ENCODE measurements at regions not wholly inside any gene's neighbourhood (a gene's known extent, or its start where the extent isn't known, plus 50 kb on each side); places are given as distances from the start of the nearest gene placed in this dataset.

DNA sequence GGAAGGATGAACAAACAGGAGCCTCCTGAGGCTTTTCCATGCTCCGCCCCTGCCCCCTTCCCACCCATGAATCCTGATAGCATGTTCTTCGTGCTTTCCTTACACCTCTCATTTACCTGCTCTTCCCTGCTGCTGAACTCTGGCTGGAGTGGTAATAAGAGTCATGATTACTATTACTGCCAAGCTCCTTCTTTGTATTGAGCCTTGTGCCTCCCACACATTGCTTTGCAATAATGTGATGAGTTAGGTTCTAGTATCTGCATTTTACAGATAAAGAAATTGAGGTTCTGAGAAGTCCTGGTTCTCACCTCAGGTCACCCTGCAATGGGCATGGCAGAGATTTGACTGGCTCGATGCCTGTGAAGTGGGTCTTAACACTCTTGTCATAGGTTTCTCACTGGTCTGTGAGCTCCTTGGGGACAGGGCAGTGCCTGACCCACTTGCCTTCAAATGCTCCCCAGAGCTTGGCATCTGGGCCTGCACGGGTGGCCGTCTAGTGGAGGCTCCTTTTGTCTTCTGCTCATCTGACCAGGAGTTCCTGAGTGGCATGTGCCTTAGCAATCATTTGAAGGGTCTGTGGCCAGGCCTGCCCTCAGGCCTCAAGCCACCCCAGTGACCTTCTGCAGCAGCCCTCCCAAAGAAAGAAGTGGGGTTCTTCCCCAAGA, 309.2 kb upstream of the ZMIZ1 start:
- Histone ChIP-seq H3K36me3 (ENCODE audit: control insufficient read depth, insufficient read depth, low read length) (no peaks in the 10 kb centered on the region), H3K9me3 (ENCODE audit: control insufficient read depth, low read depth, low read length) (no peaks in the 10 kb centered on the region), H3K27ac (ENCODE audit: low read length) (no peak overlapping the region), H3K4me1 (ENCODE audit: control insufficient read depth, insufficient read depth, low read length) (no peaks in the 10 kb centered on the region), H3K4me3 (ENCODE audit: low read length) (no peak overlapping the region), H3K27me3 (ENCODE audit: control insufficient read depth, insufficient read depth, low read length) (peaks cover 2% of the 10 kb centered on the region)
- no peak for DNase-seq
- WGBS (ENCODE audit: insufficient coverage, low lambda C conversion rate): no CpG with 5 or more reads among the region's 5 CpGs

DNA sequence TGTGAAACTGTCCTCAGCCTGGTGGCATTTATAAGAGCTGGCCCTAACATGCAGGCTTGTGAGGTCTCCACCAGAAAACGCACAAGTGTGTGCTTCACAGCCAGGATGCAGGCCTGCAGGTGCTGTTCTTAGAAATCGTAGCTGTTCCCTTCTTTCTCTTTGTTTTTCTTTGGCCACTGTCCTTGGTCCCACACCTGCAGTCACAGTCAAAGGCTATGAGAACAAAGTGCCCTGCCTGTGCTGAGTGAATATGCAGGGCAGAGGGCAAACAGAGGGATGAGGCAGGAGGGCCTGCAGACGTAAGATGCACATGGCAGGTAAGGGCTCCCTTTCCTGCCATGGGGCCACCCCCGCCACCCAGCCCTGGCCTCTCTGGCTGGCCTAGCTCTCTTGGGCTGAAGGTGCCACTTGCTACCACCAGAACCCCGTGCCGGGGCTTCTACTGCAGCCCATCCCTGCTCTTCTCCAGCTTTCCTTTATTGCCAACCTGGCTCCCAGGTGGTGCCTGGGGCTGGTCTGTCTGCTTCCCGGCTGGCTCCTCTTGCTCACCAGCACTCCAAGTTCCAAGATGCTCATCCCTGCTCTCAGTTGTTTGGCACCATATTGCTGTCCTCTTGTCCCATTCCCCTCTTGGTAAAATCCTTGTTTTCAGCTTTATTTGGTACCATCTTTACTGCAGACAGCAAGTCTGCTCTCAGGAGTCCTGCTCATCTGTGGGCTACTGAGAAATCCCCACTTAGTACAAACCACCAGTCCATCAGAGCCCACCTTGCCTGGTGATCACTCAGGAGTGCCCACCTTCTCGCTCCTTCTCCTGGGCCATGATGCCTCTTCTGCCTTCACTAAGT, 308.1 kb upstream of the ZMIZ1 start:
- no peaks in the 10 kb centered on the region for H3K36me3 ChIP-seq (ENCODE audit: control insufficient read depth, insufficient read depth, low read length)
- no peaks in the 10 kb centered on the region for H3K27me3 ChIP-seq (ENCODE audit: control insufficient read depth, insufficient read depth, low read length)
- WGBS (ENCODE audit: insufficient coverage, low lambda C conversion rate): no CpG with 5 or more reads among the region's 8 CpGs
- H3K4me3 ChIP-seq (ENCODE audit: low read length): no peak overlapping the region
- H3K9me3 ChIP-seq (ENCODE audit: control insufficient read depth, low read depth, low read length): no peaks in the 10 kb centered on the region
- no peaks in the 10 kb centered on the region for H3K4me1 ChIP-seq (ENCODE audit: control insufficient read depth, insufficient read depth, low read length)
- H3K27ac ChIP-seq (ENCODE audit: low read length): no peak overlapping the region
- DNase-seq: no peak

DNA sequence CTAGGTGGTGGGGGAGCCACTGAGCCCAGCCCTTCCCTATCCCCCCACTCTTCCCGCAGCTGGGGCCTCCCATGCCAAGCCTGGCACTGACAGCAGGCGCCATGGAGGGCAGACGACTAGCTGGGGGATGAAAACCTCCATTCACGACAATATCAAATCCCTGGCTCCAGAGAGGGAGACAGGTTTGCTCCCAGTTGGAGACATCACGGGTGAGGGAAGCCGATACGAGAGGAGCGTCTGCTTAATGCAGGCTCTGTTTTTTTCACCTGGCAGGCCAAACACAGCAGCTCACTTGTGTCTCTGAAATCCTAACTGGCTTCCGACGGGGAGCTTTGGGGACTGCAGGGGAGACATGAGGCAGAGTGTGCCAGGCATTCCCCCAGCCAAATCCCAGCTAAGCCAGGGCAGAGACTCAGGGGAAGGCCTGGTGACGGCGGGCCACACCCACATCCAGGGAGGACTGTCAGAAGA, 307.4 kb upstream of the ZMIZ1 start:
- H3K9me3 ChIP-seq (ENCODE audit: control insufficient read depth, low read depth, low read length): no peaks in the 10 kb centered on the region
- H3K27me3 ChIP-seq (ENCODE audit: control insufficient read depth, insufficient read depth, low read length): no peaks in the 10 kb centered on the region
- no peak for DNase-seq
- no peaks in the 10 kb centered on the region for H3K36me3 ChIP-seq (ENCODE audit: control insufficient read depth, insufficient read depth, low read length)
- H3K27ac ChIP-seq (ENCODE audit: low read length): no peak overlapping the region
- H3K4me3 ChIP-seq (ENCODE audit: low read length): no peak overlapping the region
- WGBS (ENCODE audit: insufficient coverage, low lambda C conversion rate): no CpG with 5 or more reads among the region's 12 CpGs
- H3K4me1 ChIP-seq (ENCODE audit: control insufficient read depth, insufficient read depth, low read length): no peaks in the 10 kb centered on the region

DNA sequence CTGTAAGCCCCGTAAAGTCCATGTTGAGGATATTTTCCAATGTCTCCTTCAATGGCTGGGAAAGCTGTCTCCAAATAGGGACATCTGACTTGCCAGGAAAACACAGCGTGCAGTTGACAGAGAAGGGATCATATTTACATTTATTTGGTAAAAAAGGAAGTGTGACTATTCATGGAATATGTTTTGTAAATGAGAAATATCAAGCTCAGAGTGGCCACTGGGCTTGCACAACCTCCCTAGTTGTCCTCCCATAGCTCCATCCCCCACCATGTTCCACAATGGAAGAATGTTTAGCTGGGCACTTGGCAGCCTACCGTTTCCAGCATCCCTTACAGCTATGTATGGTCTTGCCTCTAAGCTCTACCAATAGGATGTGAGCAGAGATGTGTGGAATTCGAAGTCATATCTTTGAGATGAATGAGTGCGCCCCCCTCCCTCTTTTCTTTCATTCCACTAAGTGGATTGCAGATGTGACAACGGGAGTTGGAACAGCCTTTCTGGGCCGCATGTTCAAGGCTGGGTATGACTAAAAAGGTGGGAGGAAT, 306.6 kb upstream of the ZMIZ1 start:
- H3K4me1 ChIP-seq (ENCODE audit: control insufficient read depth, insufficient read depth, low read length): no peaks in the 10 kb centered on the region
- no peaks in the 10 kb centered on the region for H3K9me3 ChIP-seq (ENCODE audit: control insufficient read depth, low read depth, low read length)
- DNase-seq: no peak
- no peaks in the 10 kb centered on the region for H3K36me3 ChIP-seq (ENCODE audit: control insufficient read depth, insufficient read depth, low read length)
- no CpG with 5 or more reads among the region's 7 CpGs for WGBS (ENCODE audit: insufficient coverage, low lambda C conversion rate)
- H3K27me3 ChIP-seq (ENCODE audit: control insufficient read depth, insufficient read depth, low read length): no peaks in the 10 kb centered on the region
- H3K4me3 ChIP-seq (ENCODE audit: low read length): no peak overlapping the region
- H3K27ac ChIP-seq (ENCODE audit: low read length): no peak overlapping the region

DNA sequence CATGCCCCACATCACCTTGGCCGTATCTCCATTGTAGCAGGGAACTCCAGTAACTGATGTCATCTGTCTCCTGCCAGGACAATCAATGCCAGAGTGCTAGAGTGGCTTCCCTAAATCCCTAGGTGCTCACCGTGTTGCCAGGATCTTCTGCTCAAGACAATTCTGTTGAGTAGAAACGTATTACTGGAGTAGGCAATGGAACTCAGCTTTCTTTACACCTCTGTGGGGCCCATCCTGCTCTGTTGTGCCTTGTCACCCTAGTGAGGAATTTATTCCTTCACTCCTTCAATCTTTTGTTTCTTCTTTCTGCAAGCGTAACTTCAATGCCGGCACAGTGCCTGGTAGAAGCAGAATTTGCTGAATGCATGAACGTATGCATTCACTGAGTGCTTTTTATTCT, 305.5 kb upstream of the ZMIZ1 start:
- H3K36me3 ChIP-seq (ENCODE audit: control insufficient read depth, insufficient read depth, low read length): no peaks in the 10 kb centered on the region
- WGBS (ENCODE audit: insufficient coverage, low lambda C conversion rate): 83% methylated on average over 2 of the region's 6 CpGs
- H3K27ac ChIP-seq (ENCODE audit: low read length): no peak overlapping the region
- H3K27me3 ChIP-seq (ENCODE audit: control insufficient read depth, insufficient read depth, low read length): no peaks in the 10 kb centered on the region
- no peaks in the 10 kb centered on the region for H3K9me3 ChIP-seq (ENCODE audit: control insufficient read depth, low read depth, low read length)
- no peaks in the 10 kb centered on the region for H3K4me1 ChIP-seq (ENCODE audit: control insufficient read depth, insufficient read depth, low read length)
- no peak for DNase-seq
- H3K4me3 ChIP-seq (ENCODE audit: low read length): no peak overlapping the region

DNA sequence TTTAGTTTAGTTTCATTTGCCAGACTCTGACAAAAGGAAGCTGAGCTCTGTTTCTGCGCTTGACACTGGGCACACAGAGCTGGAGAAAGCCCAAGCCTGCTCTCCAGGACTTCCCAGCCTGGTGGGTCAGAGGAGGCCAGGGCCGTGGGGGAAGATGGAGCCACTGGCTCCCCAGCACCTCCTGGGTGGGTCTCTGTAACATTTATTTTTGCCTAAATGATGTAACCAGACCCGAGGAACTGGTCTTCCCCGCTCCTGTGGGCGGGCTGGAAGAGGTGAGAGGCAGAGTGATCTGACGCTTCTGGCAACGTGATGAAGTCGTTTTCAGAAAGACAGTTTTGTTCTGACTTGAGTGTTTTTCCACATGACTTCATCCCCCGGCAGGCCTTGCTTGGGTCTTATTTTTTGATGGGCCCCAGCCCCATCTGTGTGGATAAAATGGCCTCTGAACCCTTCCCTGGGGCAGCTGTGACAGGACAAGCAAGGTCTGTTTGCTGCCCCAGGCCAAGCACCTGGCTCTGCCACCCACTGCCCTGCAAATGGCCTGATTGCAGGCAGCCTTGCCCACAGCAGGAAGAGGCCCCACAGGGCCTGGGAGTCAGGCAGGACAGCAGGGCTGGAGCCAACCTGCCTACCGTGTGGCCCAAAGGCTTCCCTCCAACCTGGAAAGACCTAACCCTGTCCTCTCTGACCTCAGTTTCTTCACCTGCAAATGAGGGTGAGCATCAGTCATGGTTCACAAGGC, 304.9 kb upstream of the ZMIZ1 start:
- Histone ChIP-seq H3K36me3 (ENCODE audit: control insufficient read depth, insufficient read depth, low read length) (no peaks in the 10 kb centered on the region), H3K27ac (ENCODE audit: low read length) (no peak overlapping the region), H3K27me3 (ENCODE audit: control insufficient read depth, insufficient read depth, low read length) (no peaks in the 10 kb centered on the region), H3K4me3 (ENCODE audit: low read length) (no peak overlapping the region), H3K9me3 (ENCODE audit: control insufficient read depth, low read depth, low read length) (no peaks in the 10 kb centered on the region), H3K4me1 (ENCODE audit: control insufficient read depth, insufficient read depth, low read length) (no peaks in the 10 kb centered on the region)
- WGBS (ENCODE audit: insufficient coverage, low lambda C conversion rate): no CpG with 5 or more reads among the region's 10 CpGs
- DNase-seq: no peak

DNA sequence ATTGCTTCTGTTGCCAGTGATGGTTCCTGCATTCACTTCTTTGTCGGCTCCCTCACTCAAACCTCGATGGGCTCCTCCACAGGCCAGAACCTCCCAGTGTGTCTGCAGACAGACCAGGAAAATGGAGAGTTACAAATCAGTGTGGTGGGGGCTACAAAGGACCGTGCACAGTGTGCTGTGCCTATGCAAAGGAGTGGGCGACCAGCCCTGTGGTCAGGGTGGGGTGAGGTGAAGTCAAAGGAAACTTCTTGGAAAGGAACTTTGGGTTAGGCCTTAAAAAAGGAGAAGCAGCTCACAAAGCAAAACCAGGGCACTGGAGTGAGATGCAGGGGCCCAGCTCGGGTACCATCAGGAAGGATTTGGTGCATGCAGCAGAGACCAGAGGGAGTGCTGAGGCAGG, 304.3 kb upstream of the ZMIZ1 start:
- WGBS (ENCODE audit: insufficient coverage, low lambda C conversion rate): no CpG with 5 or more reads among the region's 5 CpGs
- Histone ChIP-seq H3K27me3 (ENCODE audit: control insufficient read depth, insufficient read depth, low read length) (no peaks in the 10 kb centered on the region), H3K27ac (ENCODE audit: low read length) (no peak overlapping the region), H3K9me3 (ENCODE audit: control insufficient read depth, low read depth, low read length) (no peaks in the 10 kb centered on the region), H3K4me1 (ENCODE audit: control insufficient read depth, insufficient read depth, low read length) (no peaks in the 10 kb centered on the region), H3K4me3 (ENCODE audit: low read length) (no peak overlapping the region), H3K36me3 (ENCODE audit: control insufficient read depth, insufficient read depth, low read length) (no peaks in the 10 kb centered on the region)
- no peak for DNase-seq

DNA sequence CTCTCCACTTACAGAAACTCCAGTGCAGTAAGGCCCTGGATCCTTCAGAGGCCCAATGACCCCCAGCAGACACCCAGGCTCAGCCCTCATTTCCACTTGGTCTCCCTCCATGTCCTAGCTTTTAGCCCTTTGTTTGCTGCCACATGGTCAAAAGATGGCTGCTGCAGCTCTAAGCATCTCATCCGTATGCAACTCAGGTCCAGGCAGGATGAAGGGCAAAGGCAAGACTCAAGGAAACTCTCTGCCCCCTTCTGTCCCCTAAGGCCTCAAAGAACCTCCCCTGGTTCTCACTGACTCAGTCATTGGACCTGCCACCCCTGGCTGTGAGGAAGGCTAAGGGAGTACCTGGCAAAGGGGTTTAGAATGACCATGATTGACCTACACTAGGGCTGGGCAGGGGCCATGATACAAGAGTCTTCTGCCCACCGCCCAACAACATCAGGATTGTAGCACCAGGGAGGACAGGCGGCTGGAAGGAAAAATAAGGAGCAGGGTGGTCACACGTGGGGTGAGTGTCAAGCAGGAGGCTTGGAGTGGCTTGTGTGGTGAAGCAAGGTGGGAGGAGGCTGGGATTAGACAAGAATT, 303.8 kb upstream of the ZMIZ1 start:
- no peak for DNase-seq
- no peak overlapping the region for H3K4me3 ChIP-seq (ENCODE audit: low read length)
- no peaks in the 10 kb centered on the region for H3K36me3 ChIP-seq (ENCODE audit: control insufficient read depth, insufficient read depth, low read length)
- H3K27me3 ChIP-seq (ENCODE audit: control insufficient read depth, insufficient read depth, low read length): no peaks in the 10 kb centered on the region
- no peak overlapping the region for H3K27ac ChIP-seq (ENCODE audit: low read length)
- no CpG with 5 or more reads among the region's 4 CpGs for WGBS (ENCODE audit: insufficient coverage, low lambda C conversion rate)
- H3K9me3 ChIP-seq (ENCODE audit: control insufficient read depth, low read depth, low read length): no peaks in the 10 kb centered on the region
- no peaks in the 10 kb centered on the region for H3K4me1 ChIP-seq (ENCODE audit: control insufficient read depth, insufficient read depth, low read length)

DNA sequence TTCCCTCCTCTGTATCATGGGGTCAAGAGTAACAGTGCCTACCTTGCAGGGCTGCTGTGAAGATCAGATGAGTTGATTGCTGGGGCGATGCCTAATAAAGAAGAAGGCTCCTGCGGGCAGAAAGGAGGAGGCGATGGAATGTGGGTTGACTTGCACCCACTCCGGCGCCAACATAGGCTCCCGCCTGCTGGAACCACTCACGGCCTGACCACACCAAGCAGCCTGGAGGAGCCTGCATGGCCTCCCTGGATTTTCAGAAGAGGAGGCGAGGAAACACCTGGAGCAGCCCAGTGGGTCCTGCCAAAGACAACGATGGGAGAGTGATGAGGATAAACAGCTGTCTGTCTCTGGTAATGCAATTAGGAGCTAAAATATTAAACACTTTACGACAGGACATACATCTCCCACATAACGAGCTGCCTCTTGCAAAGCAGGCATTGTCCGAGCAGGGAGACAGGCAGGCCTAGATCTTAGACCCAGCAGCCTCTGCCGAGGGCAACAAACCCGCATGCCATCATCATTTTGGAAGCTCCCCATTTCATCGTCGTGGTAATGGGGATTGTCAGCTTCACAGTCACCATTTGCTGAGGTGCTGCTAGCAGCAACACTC, 302.9 kb upstream of the ZMIZ1 start:
- WGBS (ENCODE audit: insufficient coverage, low lambda C conversion rate): no CpG with 5 or more reads among the region's 16 CpGs
- Histone ChIP-seq H3K9me3 (ENCODE audit: control insufficient read depth, low read depth, low read length) (no peaks in the 10 kb centered on the region), H3K27ac (ENCODE audit: low read length) (no peak overlapping the region), H3K4me1 (ENCODE audit: control insufficient read depth, insufficient read depth, low read length) (no peaks in the 10 kb centered on the region), H3K36me3 (ENCODE audit: control insufficient read depth, insufficient read depth, low read length) (no peaks in the 10 kb centered on the region), H3K27me3 (ENCODE audit: control insufficient read depth, insufficient read depth, low read length) (no peaks in the 10 kb centered on the region), H3K4me3 (ENCODE audit: low read length) (no peak overlapping the region)
- no peak for DNase-seq

DNA sequence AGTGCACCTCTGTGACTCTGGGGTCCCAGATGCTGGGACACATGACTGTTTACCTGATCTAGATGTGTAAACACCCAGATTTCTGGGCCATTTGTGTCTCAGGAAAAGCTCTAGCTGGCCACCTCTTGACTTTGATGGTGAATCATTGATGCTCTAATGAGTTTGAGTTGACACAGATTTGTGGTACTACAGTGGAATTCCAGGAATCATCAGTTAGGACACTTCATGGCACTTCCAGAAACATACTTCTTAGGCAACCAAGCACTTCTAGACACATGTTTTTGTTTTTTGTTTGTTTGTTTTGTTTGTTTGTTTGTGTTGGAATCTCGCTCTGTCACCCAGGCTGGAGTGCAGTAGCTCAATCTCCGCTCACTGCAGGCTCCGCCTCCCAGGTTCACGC, 302.2 kb upstream of the ZMIZ1 start:
- Histone ChIP-seq H3K4me3 (ENCODE audit: low read length) (no peak overlapping the region), H3K36me3 (ENCODE audit: control insufficient read depth, insufficient read depth, low read length) (no peaks in the 10 kb centered on the region), H3K4me1 (ENCODE audit: control insufficient read depth, insufficient read depth, low read length) (no peaks in the 10 kb centered on the region), H3K27ac (ENCODE audit: low read length) (no peak overlapping the region), H3K9me3 (ENCODE audit: control insufficient read depth, low read depth, low read length) (no peaks in the 10 kb centered on the region), H3K27me3 (ENCODE audit: control insufficient read depth, insufficient read depth, low read length) (no peaks in the 10 kb centered on the region)
- WGBS (ENCODE audit: insufficient coverage, low lambda C conversion rate): no CpG with 5 or more reads among the region's 4 CpGs
- no peak for DNase-seq
